Transverse colon (tissue), 3 donors: ENCODE measurements at regions not wholly inside any gene's neighbourhood (a gene's known extent, or its start where the extent isn't known, plus 50 kb on each side); places are given as distances from the start of the nearest gene placed in this dataset.

ENCODE experiments used
- EP300 ChIP-seq: sonication (generic); formaldehyde crosslinking; IDR thresholded peaks from one replicate; pipeline ENCODE4 v1.6.1; 2017; ENCODE audit warnings: antibody characterized with exemption, low read depth
- POLR2A ChIP-seq: fragments of 450-650 bp; IDR thresholded peaks from one replicate; pipeline ENCODE4 v1.6.1; 2016; ENCODE audit warnings: antibody characterized with exemption, mild to moderate bottlenecking, moderate library complexity
- TF ChIP-seq, protein P1 (sequence below), 5 experiments: fragments of 200-600 bp in 3 of 5; fragments of 450-650 bp in 2 of 5; sonication (generic) in 3 of 5; IDR thresholded peaks; 1 replicate in 2 of 5; 2 replicates in 3 of 5; pipeline ENCODE4 v1.5.1; 2016 to 2017; ENCODE audit warnings: antibody characterized with exemption in 5 of 5, inconsistent platforms in 3 of 5, mild to moderate bottlenecking in 2 of 5, moderate library complexity in 1 of 5

- TF ChIP-seq EP300 (no peak), POLR2A (no peak)
- TF ChIP-seq, protein P1, sequence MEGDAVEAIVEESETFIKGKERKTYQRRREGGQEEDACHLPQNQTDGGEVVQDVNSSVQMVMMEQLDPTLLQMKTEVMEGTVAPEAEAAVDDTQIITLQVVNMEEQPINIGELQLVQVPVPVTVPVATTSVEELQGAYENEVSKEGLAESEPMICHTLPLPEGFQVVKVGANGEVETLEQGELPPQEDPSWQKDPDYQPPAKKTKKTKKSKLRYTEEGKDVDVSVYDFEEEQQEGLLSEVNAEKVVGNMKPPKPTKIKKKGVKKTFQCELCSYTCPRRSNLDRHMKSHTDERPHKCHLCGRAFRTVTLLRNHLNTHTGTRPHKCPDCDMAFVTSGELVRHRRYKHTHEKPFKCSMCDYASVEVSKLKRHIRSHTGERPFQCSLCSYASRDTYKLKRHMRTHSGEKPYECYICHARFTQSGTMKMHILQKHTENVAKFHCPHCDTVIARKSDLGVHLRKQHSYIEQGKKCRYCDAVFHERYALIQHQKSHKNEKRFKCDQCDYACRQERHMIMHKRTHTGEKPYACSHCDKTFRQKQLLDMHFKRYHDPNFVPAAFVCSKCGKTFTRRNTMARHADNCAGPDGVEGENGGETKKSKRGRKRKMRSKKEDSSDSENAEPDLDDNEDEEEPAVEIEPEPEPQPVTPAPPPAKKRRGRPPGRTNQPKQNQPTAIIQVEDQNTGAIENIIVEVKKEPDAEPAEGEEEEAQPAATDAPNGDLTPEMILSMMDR (IDR thresholded peaks at IDR 0.05), result no peak
Measured at GRCh38 chr13:21785990-21786389, 115.1 kb downstream of the FGF9 start.
